ENCODE measurements at regions not wholly inside any gene's neighbourhood (a gene's known extent, or its start where the extent isn't known, plus 50 kb on each side); places are given as distances from the start of the nearest gene placed in this dataset.

DNA sequence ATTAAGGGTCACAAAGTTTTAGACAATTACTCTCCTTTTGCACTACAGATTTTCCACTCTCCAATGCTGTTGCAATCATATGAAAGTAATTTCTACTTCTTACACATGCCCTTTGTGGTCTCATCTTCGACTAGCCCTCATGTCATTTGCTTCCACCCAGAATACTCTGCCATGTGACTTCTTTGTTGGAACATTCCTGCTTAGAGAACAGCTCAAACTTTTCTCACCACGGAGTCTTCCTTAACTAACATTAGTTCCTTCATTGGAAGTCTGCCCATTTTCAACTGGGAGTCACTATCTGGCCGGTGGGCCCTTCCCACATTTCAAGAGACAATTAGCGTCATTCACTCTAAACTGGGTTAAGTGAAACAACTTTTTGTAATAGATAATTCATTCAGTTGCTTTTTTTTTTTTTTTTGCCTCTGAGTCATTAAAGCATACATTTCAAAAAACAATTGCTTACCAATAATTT lies 142.6 kb upstream of the PALMD start:
- TF ChIP-seq CTCF (IDR thresholded peaks at IDR 0.05): no peak
- TF ChIP-seq, protein P1, sequence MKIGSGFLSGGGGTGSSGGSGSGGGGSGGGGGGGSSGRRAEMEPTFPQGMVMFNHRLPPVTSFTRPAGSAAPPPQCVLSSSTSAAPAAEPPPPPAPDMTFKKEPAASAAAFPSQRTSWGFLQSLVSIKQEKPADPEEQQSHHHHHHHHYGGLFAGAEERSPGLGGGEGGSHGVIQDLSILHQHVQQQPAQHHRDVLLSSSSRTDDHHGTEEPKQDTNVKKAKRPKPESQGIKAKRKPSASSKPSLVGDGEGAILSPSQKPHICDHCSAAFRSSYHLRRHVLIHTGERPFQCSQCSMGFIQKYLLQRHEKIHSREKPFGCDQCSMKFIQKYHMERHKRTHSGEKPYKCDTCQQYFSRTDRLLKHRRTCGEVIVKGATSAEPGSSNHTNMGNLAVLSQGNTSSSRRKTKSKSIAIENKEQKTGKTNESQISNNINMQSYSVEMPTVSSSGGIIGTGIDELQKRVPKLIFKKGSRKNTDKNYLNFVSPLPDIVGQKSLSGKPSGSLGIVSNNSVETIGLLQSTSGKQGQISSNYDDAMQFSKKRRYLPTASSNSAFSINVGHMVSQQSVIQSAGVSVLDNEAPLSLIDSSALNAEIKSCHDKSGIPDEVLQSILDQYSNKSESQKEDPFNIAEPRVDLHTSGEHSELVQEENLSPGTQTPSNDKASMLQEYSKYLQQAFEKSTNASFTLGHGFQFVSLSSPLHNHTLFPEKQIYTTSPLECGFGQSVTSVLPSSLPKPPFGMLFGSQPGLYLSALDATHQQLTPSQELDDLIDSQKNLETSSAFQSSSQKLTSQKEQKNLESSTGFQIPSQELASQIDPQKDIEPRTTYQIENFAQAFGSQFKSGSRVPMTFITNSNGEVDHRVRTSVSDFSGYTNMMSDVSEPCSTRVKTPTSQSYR (CRISPR knock-in tag; IDR thresholded peaks at IDR 0.05): no peak
- TF ChIP-seq NR3C1 (CRISPR knock-in tag; conservative IDR thresholded peaks at IDR 0.05; ENCODE audit: low read depth): no peak
- TF ChIP-seq E2F4 (CRISPR knock-in tag; IDR thresholded peaks at IDR 0.05; ENCODE audit: borderline replicate concordance, low read depth): no peak
- TF ChIP-seq, protein P2, sequence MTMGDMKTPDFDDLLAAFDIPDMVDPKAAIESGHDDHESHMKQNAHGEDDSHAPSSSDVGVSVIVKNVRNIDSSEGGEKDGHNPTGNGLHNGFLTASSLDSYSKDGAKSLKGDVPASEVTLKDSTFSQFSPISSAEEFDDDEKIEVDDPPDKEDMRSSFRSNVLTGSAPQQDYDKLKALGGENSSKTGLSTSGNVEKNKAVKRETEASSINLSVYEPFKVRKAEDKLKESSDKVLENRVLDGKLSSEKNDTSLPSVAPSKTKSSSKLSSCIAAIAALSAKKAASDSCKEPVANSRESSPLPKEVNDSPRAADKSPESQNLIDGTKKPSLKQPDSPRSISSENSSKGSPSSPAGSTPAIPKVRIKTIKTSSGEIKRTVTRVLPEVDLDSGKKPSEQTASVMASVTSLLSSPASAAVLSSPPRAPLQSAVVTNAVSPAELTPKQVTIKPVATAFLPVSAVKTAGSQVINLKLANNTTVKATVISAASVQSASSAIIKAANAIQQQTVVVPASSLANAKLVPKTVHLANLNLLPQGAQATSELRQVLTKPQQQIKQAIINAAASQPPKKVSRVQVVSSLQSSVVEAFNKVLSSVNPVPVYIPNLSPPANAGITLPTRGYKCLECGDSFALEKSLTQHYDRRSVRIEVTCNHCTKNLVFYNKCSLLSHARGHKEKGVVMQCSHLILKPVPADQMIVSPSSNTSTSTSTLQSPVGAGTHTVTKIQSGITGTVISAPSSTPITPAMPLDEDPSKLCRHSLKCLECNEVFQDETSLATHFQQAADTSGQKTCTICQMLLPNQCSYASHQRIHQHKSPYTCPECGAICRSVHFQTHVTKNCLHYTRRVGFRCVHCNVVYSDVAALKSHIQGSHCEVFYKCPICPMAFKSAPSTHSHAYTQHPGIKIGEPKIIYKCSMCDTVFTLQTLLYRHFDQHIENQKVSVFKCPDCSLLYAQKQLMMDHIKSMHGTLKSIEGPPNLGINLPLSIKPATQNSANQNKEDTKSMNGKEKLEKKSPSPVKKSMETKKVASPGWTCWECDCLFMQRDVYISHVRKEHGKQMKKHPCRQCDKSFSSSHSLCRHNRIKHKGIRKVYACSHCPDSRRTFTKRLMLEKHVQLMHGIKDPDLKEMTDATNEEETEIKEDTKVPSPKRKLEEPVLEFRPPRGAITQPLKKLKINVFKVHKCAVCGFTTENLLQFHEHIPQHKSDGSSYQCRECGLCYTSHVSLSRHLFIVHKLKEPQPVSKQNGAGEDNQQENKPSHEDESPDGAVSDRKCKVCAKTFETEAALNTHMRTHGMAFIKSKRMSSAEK (CRISPR knock-in tag; IDR thresholded peaks at IDR 0.05; ENCODE audit: borderline replicate concordance): no peak
- no peak for TF ChIP-seq FOXJ3 (CRISPR knock-in tag; IDR thresholded peaks at IDR 0.05; ENCODE audit: borderline replicate concordance)
- TF ChIP-seq MAX (CRISPR knock-in tag; IDR thresholded peaks at IDR 0.05): no peak
- no peak for TF ChIP-seq ETV6 (CRISPR knock-in tag; IDR thresholded peaks at IDR 0.05)
- TF ChIP-seq ZNF317 (CRISPR knock-in tag; IDR thresholded peaks at IDR 0.05; ENCODE audit: borderline replicate concordance, low read depth): no peak

All from WTC11 (cell line).